H1 (cell line): ENCODE measurements at regions not wholly inside any gene's neighbourhood (a gene's known extent, or its start where the extent isn't known, plus 50 kb on each side); places are given as distances from the start of the nearest gene placed in this dataset.

ENCODE experiments used
- CTCF ChIA-PET: fragments of 300-600 bp; sonication (Branson Sonifier 250); formaldehyde crosslinking; loops from one replicate; lab custom pipeline; 2021; ENCODE audit not compliant: partially characterized antibody; lab: Charles Lee
- POLR2A ChIA-PET: fragments of 300-600 bp; sonication (Branson Sonifier 250); formaldehyde crosslinking; loops from one replicate; lab custom pipeline; 2021; ENCODE audit warnings: inconsistent platforms; ENCODE audit not compliant: partially characterized antibody; lab: Charles Lee
- DNase-seq, 2 experiments: peaks; one replicate each; pipeline versions ENCODE4 v3.0.0 to v3.0.0-alpha.2; 2010 to 2022; ENCODE audit warnings: low spot score in 2 of 2, low read depth in 1 of 2, mixed read lengths in 1 of 2
- FAIRE-seq: peaks from 2 replicates; lab custom pipeline; 2011; peaks lifted over from hg19 to GRCh38; lab: Jason Lieb, UNC
- H2AFZ ChIP-seq: 2 replicates; pipeline ENCODE4 v1.8.1; 2012; ENCODE audit warnings: low read length, inconsistent platforms
- H2AK5ac ChIP-seq: 2 replicates; pipeline ENCODE4 v1.6.1; 2013; ENCODE audit warnings: low read depth, low read length
- H2BK120ac ChIP-seq: replicated peaks from 2 replicates; pipeline ENCODE3; 2013; ENCODE audit warnings: low read depth, low read length, inconsistent platforms
- H2BK12ac ChIP-seq: 2 replicates; pipeline ENCODE4 v1.6.1; 2013; ENCODE audit warnings: low read depth, low read length
- H2BK15ac ChIP-seq: 2 replicates; pipeline ENCODE4 v1.6.1; 2013; ENCODE audit warnings: low read length
- H2BK20ac ChIP-seq: 2 replicates; pipeline ENCODE4 v1.6.1; 2013; ENCODE audit warnings: low read length
- H2BK5ac ChIP-seq: 2 replicates; pipeline ENCODE4 v1.6.1; 2013; ENCODE audit warnings: low read depth, low read length
- H3K14ac ChIP-seq: 2 replicates; pipeline ENCODE4 v1.6.1; 2013; ENCODE audit warnings: inconsistent platforms; ENCODE audit not compliant: insufficient read length
- H3K18ac ChIP-seq: 2 replicates; pipeline ENCODE4 v1.6.1; 2013; ENCODE audit warnings: low read length; ENCODE audit errors: extremely low read depth
- H3K23ac ChIP-seq: 2 replicates; pipeline ENCODE4 v1.6.1; 2013; ENCODE audit warnings: inconsistent platforms; ENCODE audit not compliant: insufficient read length
- H3K23me2 ChIP-seq: 2 replicates; pipeline ENCODE4 v1.6.1; 2013; ENCODE audit warnings: low read depth, low read length
- H3K27ac ChIP-seq: 2 replicates; pipeline ENCODE4 v1.6.1; 2011; ENCODE audit warnings: low read depth, low read length, inconsistent platforms
- H3K27me3 ChIP-seq, 4 experiments: replicated peaks in 1 of 4; 1 replicate in 1 of 4; 2 replicates in 3 of 4; pipeline versions ENCODE4 v1.6.1 to v1.8.1; 2011 to 2013; ENCODE audit warnings: low read length in 3 of 4, mild to moderate bottlenecking in 3 of 4, inconsistent platforms in 2 of 4, mixed read lengths in 2 of 4, moderate library complexity in 1 of 4; ENCODE audit not compliant: control insufficient read depth in 3 of 4, insufficient read depth in 3 of 4; ENCODE audit errors: extremely low read depth in 1 of 4
- H3K36me3 ChIP-seq, 4 experiments: 2 replicates each; pipeline versions ENCODE4 v1.6.1 to v1.8.1; 2011 to 2013; ENCODE audit warnings: mild to moderate bottlenecking in 4 of 4, low read length in 3 of 4, moderate library complexity in 2 of 4, control low read depth in 1 of 4, inconsistent platforms in 1 of 4; ENCODE audit not compliant: insufficient read depth in 4 of 4, control insufficient read depth in 2 of 4
- H3K4ac ChIP-seq: replicated peaks from 2 replicates; pipeline ENCODE3; 2013; ENCODE audit warnings: low read length, low read depth, mixed read lengths, inconsistent platforms; ENCODE audit not compliant: insufficient read length
- H3K4me1 ChIP-seq, 4 experiments: replicated peaks in 1 of 4; 1 replicate in 1 of 4; 2 replicates in 3 of 4; pipeline versions ENCODE4 v1.6.1 to v1.8.1; 2011 to 2013; ENCODE audit warnings: low read length in 3 of 4, inconsistent platforms in 2 of 4, mixed read lengths in 1 of 4; ENCODE audit not compliant: insufficient read depth in 4 of 4, control insufficient read depth in 3 of 4
- H3K4me2 ChIP-seq, 2 experiments: 2 replicates each; pipeline versions ENCODE4 v1.6.1 to v1.8.1; 2011 to 2013; ENCODE audit warnings: low read depth in 2 of 2, low read length in 2 of 2, control low read depth in 1 of 2, inconsistent platforms in 1 of 2, mild to moderate bottlenecking in 1 of 2; ENCODE audit not compliant: insufficient read depth in 1 of 2
- H3K4me3 ChIP-seq, 4 experiments: fragments of 200-600, 300-600 bp in 1 of 4; sonication (generic), shearing (Covaris generic), sonication (Bioruptor Twin) in 1 of 4; 2 replicates each; pipeline versions ENCODE4 v1.5.1 to v1.8.1; 2011 to 2016; ENCODE audit warnings: low read length in 4 of 4, low read depth in 3 of 4, control low read depth in 2 of 4, inconsistent platforms in 2 of 4, mild to moderate bottlenecking in 2 of 4, mixed read lengths in 1 of 4, moderate library complexity in 1 of 4; ENCODE audit not compliant: insufficient read depth in 2 of 4; ENCODE audit errors: extremely low read depth in 1 of 4
- H3K56ac ChIP-seq: replicated peaks from 2 replicates; pipeline ENCODE3; 2013; ENCODE audit warnings: low read depth, mild to moderate bottlenecking, mixed read lengths, low read length, inconsistent platforms; ENCODE audit not compliant: insufficient read length
- H3K79me1 ChIP-seq: 2 replicates; pipeline ENCODE4 v1.6.1; 2013; ENCODE audit warnings: low read depth, low read length, control low read depth
- H3K79me2 ChIP-seq, 2 experiments: 2 replicates each; pipeline versions ENCODE4 v1.6.1 to v1.8.1; 2012 to 2013; ENCODE audit warnings: low read length in 2 of 2, mild to moderate bottlenecking in 2 of 2, inconsistent platforms in 1 of 2; ENCODE audit not compliant: insufficient read depth in 2 of 2, control insufficient read depth in 1 of 2
- H3K9ac ChIP-seq, 4 experiments: replicated peaks in 1 of 4; 1 replicate in 1 of 4; 2 replicates in 3 of 4; pipeline versions ENCODE4 v1.6.1 to v1.8.1; 2011 to 2013; ENCODE audit warnings: low read depth in 3 of 4, low read length in 3 of 4, control low read depth in 2 of 4, mild to moderate bottlenecking in 2 of 4, moderate library complexity in 2 of 4, inconsistent platforms in 1 of 4; ENCODE audit errors: extremely low read depth in 1 of 4
- H3K9me3 ChIP-seq, 2 experiments: 2 replicates each; pipeline versions ENCODE4 v1.6.1 to v1.8.1; 2012 to 2013; ENCODE audit warnings: mild to moderate bottlenecking in 2 of 2, moderate library complexity in 2 of 2, control low read depth in 1 of 2, inconsistent platforms in 1 of 2, low read depth in 1 of 2, low read length in 1 of 2, mixed read lengths in 1 of 2; ENCODE audit not compliant: insufficient read depth in 2 of 2
- H4K20me1 ChIP-seq, 2 experiments: replicated peaks in 1 of 2; 2 replicates each; pipeline versions ENCODE3 to v1.8.1; 2011 to 2013; ENCODE audit warnings: inconsistent platforms in 2 of 2, low read length in 2 of 2, mild to moderate bottlenecking in 1 of 2; ENCODE audit not compliant: insufficient read depth in 2 of 2, control insufficient read depth in 1 of 2
- H4K5ac ChIP-seq: 2 replicates; pipeline ENCODE4 v1.6.1; 2013; ENCODE audit warnings: low read length, low read depth, mixed read lengths, inconsistent platforms; ENCODE audit not compliant: insufficient read length
- H4K8ac ChIP-seq: 2 replicates; pipeline ENCODE4 v1.8.0; 2013; ENCODE audit warnings: mild to moderate bottlenecking, moderate library complexity, low read length, inconsistent platforms; ENCODE audit not compliant: insufficient read depth; ENCODE audit errors: extremely low read depth
- H4K91ac ChIP-seq: replicated peaks from 2 replicates; pipeline ENCODE3; 2013; ENCODE audit warnings: low read length, mixed read lengths, inconsistent platforms; ENCODE audit not compliant: insufficient read length
- BRCA1 ChIP-seq: IDR thresholded peaks from 2 replicates; pipeline ENCODE4 v1.6.1; 2012; ENCODE audit warnings: low read depth, low read length, improper control_type of control experiment
- CEBPB ChIP-seq: IDR thresholded peaks from 2 replicates; pipeline ENCODE4 v1.6.1; 2012; ENCODE audit warnings: low read depth, low read length
- CHD1 ChIP-seq: IDR thresholded peaks from 2 replicates; pipeline ENCODE4 v1.6.1; 2012; ENCODE audit warnings: low read depth, low read length, improper control_type of control experiment
- RBBP5 ChIP-seq: IDR thresholded peaks from 2 replicates; pipeline ENCODE4 v1.7.1; 2012; ENCODE audit warnings: low read depth, mild to moderate bottlenecking, inconsistent platforms, low read length, moderate library complexity, borderline replicate concordance
- RFX5 ChIP-seq: IDR thresholded peaks from 2 replicates; pipeline ENCODE4 v1.6.1; 2011; ENCODE audit warnings: low read depth, low read length, improper control_type of control experiment, borderline replicate concordance
- SIX5 ChIP-seq: IDR thresholded peaks from 2 replicates; pipeline ENCODE4 v1.6.1; 2011; ENCODE audit warnings: mild to moderate bottlenecking, low read depth, low read length
- ZNF274 ChIP-seq: IDR thresholded peaks from 2 replicates; pipeline ENCODE4 v1.7.0; 2012; ENCODE audit warnings: low read length, borderline replicate concordance; ENCODE audit errors: extremely low read depth
- WGBS, 2 experiments: shearing (Covaris generic) in 1 of 2; methylation state at CpG; one replicate each; pipeline versions ENCODE4 v1.1.6 to v1.1.7; 2013 to 2015; ENCODE audit warnings: low lambda C conversion rate in 2 of 2, mixed read lengths in 2 of 2, inconsistent platforms in 1 of 2, low coverage in 1 of 2, missing lambda C conversion rate in 1 of 2; ENCODE audit not compliant: insufficient replicate concordance in 2 of 2, insufficient coverage in 1 of 2, insufficient read length in 1 of 2; ENCODE audit errors: extremely low coverage in 1 of 2, missing lambda C conversion rate in 1 of 2; 5-methylcytosine and 5-hydroxymethylcytosine counted together

DNA sequence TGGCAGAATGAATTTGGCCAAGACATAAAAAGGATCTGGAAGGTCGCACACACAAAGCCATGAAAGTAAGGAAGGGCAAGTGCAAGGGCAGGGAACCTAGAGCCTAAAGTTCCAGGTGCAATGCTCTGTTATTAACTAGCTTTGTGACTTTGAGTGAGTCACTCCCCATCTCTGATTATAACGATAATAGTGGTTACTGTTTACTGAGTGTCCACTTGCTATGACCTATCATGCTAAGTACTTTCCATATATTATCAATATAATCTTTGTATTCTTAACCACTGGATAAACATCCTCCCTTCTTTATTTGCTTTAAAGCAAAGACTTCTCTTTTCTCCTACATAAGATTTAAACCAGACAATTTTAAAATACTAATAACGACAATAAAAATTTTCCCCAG is 504.6 kb upstream of the BRINP1 start:
- no peak for FAIRE-seq
- WGBS, 2 experiments: 90% methylated on average over 3 of the region's 3 CpGs; no CpG with 5 or more reads in 1 of the 2 experiments
- Histone ChIP-seq H2AK5ac (no peak overlapping the region), H4K91ac (no peak overlapping the region), H3K9me3 (peaks cover 0 to 4% of the 10 kb centered on the region in 2 experiments; a peak in 1 of 4 replicates), H2BK12ac (no peak overlapping the region), H4K5ac (no peak overlapping the region), H3K27ac (no peak overlapping the region), H3K14ac (no peak overlapping the region), H2AFZ (no peak overlapping the region), H3K56ac (no peak overlapping the region), H3K23ac (no peak overlapping the region), H3K4ac (no peak overlapping the region), H4K20me1 (no peaks in the 10 kb centered on the region), H3K4me3 (no peak overlapping the region)
- DNase-seq: no peak
- CTCF ChIA-PET: interaction anchor here (1.0 to 1.2 kb wide), 2 partner anchors 21 to 47 kb away, joined by 3 read pairs; no protein-coding TSS in a partner anchor
- TF ChIP-seq RBBP5 (no peak), RFX5 (no peak), ZNF274 (no peak), CEBPB (no peak), SIX5 (no peak), CHD1 (no peak), BRCA1 (no peak)
- TF ChIP-seq, all 59 proteins: peak for 0
- Histone ChIP-seq H3K18ac (no peak overlapping the region), H3K23me2 (no peaks in the 10 kb centered on the region), H4K8ac (no peak overlapping the region), H3K9ac (no peak overlapping the region), H3K36me3 (no peaks in the 10 kb centered on the region), H2BK20ac (no peak overlapping the region), H2BK120ac (no peak overlapping the region), H2BK5ac (no peak overlapping the region), H3K79me2 (no peaks in the 10 kb centered on the region), H3K79me1 (no peaks in the 10 kb centered on the region), H3K4me2 (no peak overlapping the region), H3K27me3 (no peaks in the 10 kb centered on the region; a peak in 1 of 7 replicates), H3K4me1 (no peaks in the 10 kb centered on the region), H2BK15ac (no peak overlapping the region)
- POLR2A ChIA-PET: no interaction called here
